ENCODE measurements at regions not wholly inside any gene's neighbourhood (a gene's known extent, or its start where the extent isn't known, plus 50 kb on each side); places are given as distances from the start of the nearest gene placed in this dataset.

DNA sequence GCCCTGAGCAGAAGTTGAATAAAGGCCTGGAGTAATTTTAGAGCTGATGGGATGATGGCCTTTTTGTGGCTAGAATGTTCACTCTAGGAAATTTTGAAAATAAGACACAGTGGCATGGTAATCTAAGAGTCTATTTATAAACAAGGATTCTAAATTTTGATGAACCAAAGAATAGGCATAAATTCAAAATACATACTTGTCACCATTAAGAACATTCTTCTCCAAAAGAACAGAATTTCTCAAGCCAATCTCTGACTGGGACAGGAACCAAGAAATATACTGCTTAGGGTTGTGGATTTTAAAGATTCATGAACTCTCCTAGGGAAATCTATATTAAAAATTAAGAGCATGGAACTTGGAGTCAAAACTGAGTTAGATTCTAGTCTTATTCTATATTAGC lies 98.2 kb upstream of the SETBP1 start:
- intact Hi-C loops (cut with micrococcal nuclease), result no loop called here
- Histone ChIP-seq H3K9ac (ENCODE audit: low read length) (no peak overlapping the region), H3K79me2 (ENCODE audit: control insufficient read depth, insufficient read depth, low read length) (no peaks in the 10 kb centered on the region), H3K27me3 (replicated peaks in 1 of 4; ENCODE audit: control extremely low read depth in 1 of 4, control insufficient read depth in 3 of 4, insufficient read depth in 4 of 4, low read length in 3 of 4) (no peaks in the 10 kb centered on the region), H3K9me3 (ENCODE audit: control extremely low read depth in 1 of 3, control insufficient read depth in 2 of 3, insufficient read depth in 1 of 3, low read length in 2 of 3) (no peaks in the 10 kb centered on the region), H2AFZ (ENCODE audit: insufficient read depth, low read depth, low read length, poor library complexity, severe bottlenecking) (no peak overlapping the region), H3K4me3 (ENCODE audit: control extremely low read depth in 1 of 5, extremely low read depth in 1 of 5, insufficient read depth in 1 of 5, low read depth in 2 of 5, low read length in 4 of 5) (no peak overlapping the region), H3K27ac (ENCODE audit: low read length in 2 of 2) (no peak overlapping the region), H3K4me1 (ENCODE audit: control insufficient read depth in 2 of 2, insufficient read depth in 2 of 2, low read length in 2 of 2) (peaks cover 3 to 4% of the 10 kb centered on the region in 2 donors), H3K4me2 (replicated peaks; ENCODE audit: low read depth, low read length, poor library complexity, severe bottlenecking) (no peak overlapping the region), H4K20me1 (ENCODE audit: control insufficient read depth, insufficient read depth, low read length, poor library complexity, severe bottlenecking) (no peaks in the 10 kb centered on the region), H3K36me3 (replicated peaks in 1 of 2; ENCODE audit: control extremely low read depth in 1 of 2, control insufficient read depth in 1 of 2, extremely low read depth in 1 of 2, insufficient read depth in 2 of 2, low read length in 1 of 2) (no peaks in the 10 kb centered on the region)
- ATAC-seq (ENCODE audit: low read depth) (no peak), DNase-seq (no peak)
- CTCF ChIA-PET, result interaction anchor here (0.8 to 1.3 kb wide), 3 partner anchors 630 to 631 kb away, joined by 3 to 4 read pairs (median 3); no protein-coding TSS in a partner anchor
- Mint-ChIP-seq H3K9me3 (ENCODE audit: insufficient read depth) (no peaks in the 10 kb centered on the region), H3K4me1 (peaks cover 16% of the 10 kb centered on the region), H3K27me3 (no peaks in the 10 kb centered on the region), H3K27ac (no peak overlapping the region), H3K4me3 (no peak overlapping the region)
- TF ChIP-seq EZH2 (IDR thresholded peaks at IDR 0.05; ENCODE audit: borderline replicate concordance, insufficient read depth, low read depth, low read length, poor library complexity, severe bottlenecking), result no peak
- TF ChIP-seq, protein P1, sequence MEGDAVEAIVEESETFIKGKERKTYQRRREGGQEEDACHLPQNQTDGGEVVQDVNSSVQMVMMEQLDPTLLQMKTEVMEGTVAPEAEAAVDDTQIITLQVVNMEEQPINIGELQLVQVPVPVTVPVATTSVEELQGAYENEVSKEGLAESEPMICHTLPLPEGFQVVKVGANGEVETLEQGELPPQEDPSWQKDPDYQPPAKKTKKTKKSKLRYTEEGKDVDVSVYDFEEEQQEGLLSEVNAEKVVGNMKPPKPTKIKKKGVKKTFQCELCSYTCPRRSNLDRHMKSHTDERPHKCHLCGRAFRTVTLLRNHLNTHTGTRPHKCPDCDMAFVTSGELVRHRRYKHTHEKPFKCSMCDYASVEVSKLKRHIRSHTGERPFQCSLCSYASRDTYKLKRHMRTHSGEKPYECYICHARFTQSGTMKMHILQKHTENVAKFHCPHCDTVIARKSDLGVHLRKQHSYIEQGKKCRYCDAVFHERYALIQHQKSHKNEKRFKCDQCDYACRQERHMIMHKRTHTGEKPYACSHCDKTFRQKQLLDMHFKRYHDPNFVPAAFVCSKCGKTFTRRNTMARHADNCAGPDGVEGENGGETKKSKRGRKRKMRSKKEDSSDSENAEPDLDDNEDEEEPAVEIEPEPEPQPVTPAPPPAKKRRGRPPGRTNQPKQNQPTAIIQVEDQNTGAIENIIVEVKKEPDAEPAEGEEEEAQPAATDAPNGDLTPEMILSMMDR (IDR thresholded peaks at IDR 0.05), result no peak
- POLR2A ChIA-PET, result no interaction called here

DNA sequence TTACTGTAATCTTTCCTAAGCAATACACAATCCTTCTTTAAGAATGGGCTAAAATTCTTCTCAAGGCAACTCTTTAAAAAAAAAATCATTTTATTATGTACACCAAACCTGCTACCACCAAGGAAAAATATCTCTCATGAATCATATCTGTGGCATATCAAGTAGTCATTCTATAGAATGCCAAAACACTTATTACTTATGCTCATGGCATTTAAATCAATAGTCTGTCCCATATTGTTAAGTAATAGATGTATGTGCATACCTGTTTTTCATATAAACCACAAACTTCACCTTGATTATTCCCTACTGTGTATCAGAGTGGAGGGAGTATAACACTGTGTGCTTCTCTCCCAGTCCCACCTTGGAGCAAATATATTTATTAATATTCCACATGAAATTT lies 95.8 kb upstream of the SETBP1 start:
- Mint-ChIP-seq H3K27ac (no peak overlapping the region), H3K4me3 (no peak overlapping the region), H3K27me3 (no peaks in the 10 kb centered on the region), H3K4me1 (peaks cover 7% of the 10 kb centered on the region), H3K9me3 (ENCODE audit: insufficient read depth) (no peaks in the 10 kb centered on the region)
- no peak overlapping the region for H3K4me3 ChIP-seq (ENCODE audit: control extremely low read depth in 1 of 5, extremely low read depth in 1 of 5, insufficient read depth in 1 of 5, low read depth in 2 of 5, low read length in 4 of 5)
- no peak overlapping the region for H3K27ac ChIP-seq (ENCODE audit: low read length in 2 of 2)
- ChIA-PET CTCF (no interaction called here), POLR2A (no interaction called here)
- no peaks in the 10 kb centered on the region for H3K79me2 ChIP-seq (ENCODE audit: control insufficient read depth, insufficient read depth, low read length)
- ATAC-seq (ENCODE audit: low read depth) (no peak), DNase-seq (no peak)
- no peak overlapping the region for H2AFZ ChIP-seq (ENCODE audit: insufficient read depth, low read depth, low read length, poor library complexity, severe bottlenecking)
- H3K36me3 ChIP-seq (replicated peaks in 1 of 2; ENCODE audit: control extremely low read depth in 1 of 2, control insufficient read depth in 1 of 2, extremely low read depth in 1 of 2, insufficient read depth in 2 of 2, low read length in 1 of 2), result no peaks in the 10 kb centered on the region
- no peaks in the 10 kb centered on the region for H3K9me3 ChIP-seq (ENCODE audit: control extremely low read depth in 1 of 3, control insufficient read depth in 2 of 3, insufficient read depth in 1 of 3, low read length in 2 of 3)
- no peaks in the 10 kb centered on the region for H4K20me1 ChIP-seq (ENCODE audit: control insufficient read depth, insufficient read depth, low read length, poor library complexity, severe bottlenecking)
- TF ChIP-seq, protein P1 (IDR thresholded peaks at IDR 0.05), result no peak
- no peak for TF ChIP-seq EZH2 (IDR thresholded peaks at IDR 0.05; ENCODE audit: borderline replicate concordance, insufficient read depth, low read depth, low read length, poor library complexity, severe bottlenecking)
- intact Hi-C loops (cut with micrococcal nuclease), result no loop called here
- H3K27me3 ChIP-seq (replicated peaks in 1 of 4; ENCODE audit: control extremely low read depth in 1 of 4, control insufficient read depth in 3 of 4, insufficient read depth in 4 of 4, low read length in 3 of 4), result no peaks in the 10 kb centered on the region
- H3K4me2 ChIP-seq (replicated peaks; ENCODE audit: low read depth, low read length, poor library complexity, severe bottlenecking), result no peak overlapping the region
- no peak overlapping the region for H3K9ac ChIP-seq (ENCODE audit: low read length)
- peaks cover 0 to 3% of the 10 kb centered on the region in 2 donors for H3K4me1 ChIP-seq (ENCODE audit: control insufficient read depth in 2 of 2, insufficient read depth in 2 of 2, low read length in 2 of 2)

All from B cell (primary cell).